Hindlimb muscle (tissue), 1 donor: ENCODE measurements at regions not wholly inside any gene's neighbourhood (a gene's known extent, or its start where the extent isn't known, plus 50 kb on each side); places are given as distances from the start of the nearest gene placed in this dataset.
"Not testable (repeated sequence)": the region's sequence is repeated elsewhere in the genome, so short reads cannot be mapped to it uniquely, and the experiment has no call there.

ENCODE experiments used
- DNase-seq: peaks from one replicate; pipeline ENCODE4 v3.0.0-alpha.2; 2013

DNA sequence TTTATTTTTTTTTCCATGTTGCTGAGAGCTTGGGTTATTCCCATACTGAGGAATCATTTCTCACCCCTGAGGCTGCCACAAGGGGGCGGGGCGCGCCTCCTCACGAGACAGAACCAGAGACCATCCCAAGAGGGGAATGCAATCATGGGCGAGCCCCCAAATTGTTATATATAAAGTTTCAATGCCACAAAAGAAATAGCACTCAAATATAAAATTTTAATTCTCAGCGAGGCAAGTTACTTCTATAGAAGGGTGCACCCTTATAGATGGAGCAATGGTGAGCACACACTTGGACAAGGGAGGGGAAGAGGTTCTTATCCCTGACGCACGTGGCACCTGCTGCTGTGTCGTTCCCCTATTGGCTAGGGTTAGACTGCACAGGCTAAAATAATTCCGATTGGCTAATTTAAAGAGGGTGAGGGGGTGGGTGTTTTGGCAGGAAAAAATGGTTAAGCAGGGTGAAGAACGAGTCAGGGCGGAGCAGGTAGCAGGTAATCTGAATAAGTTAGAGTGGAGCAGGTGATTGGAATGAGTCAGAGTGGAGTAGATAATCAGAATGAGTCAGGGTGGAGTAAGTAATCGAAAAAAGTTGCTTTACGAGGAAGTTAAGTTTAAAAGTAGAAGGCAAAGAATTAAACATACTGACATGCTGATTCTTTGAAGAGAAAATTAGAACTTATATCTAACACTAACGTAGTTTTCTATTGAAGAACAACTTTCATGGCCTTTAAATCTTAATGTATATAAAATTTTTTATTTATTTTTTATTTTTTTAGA lies 177.5 kb downstream of the MTCL1 start:
- no peak for DNase-seq

DNA sequence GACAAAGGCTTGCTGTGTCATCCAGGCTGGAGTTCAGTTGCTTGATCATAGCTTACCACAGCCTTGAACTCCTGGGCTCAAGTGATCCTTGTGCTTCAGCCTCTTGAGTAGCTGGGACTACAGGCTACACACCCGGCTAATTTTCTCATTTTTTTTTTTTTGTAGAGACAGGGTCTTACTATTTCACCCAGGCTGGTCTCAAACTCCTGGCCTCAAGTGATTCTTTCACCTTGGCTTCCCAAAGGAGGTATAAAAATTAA lies 178.0 kb downstream of the MTCL1 start:
- DNase-seq = no peak

DNA sequence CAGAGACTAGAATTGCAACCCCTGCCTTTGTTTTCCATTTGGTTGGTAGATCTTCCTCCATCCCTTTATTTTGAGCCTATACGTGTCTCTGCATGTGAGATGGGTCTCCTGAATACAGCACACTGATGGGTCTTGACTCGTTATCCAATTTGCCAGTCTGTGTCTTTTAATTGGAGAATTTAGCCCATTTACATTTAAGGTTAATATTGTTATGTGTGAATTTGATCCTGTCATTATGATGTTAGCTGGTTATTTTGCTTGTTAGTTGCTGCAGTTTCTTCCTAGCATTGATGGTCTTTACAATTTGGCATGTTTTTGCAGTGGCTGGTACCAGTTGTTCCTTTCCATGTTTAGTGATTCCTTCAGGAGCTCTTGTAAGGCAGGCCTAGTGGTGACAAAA lies 182.5 kb downstream of the MTCL1 start:
- DNase-seq = not testable (repeated sequence)

DNA sequence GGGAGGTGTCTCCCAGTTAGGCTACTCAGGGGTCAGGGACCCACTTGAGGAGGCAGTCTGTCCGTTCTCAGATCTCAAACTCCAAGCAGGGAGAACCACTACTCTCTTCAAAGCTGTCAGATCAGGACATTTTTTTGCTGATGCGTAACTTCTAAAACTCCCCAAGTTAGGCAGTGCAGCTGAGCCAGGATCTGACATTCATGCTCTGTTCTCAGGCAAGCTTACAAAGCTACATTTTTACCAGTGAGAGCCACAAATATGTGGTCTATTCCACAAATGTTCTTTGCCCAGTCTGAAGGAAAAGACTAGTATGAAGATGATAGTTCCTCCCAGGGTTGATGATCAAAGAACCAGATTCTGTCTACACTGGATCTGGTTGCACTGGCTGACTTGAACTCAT lies 184.1 kb downstream of the MTCL1 start:
- DNase-seq = no peak

DNA sequence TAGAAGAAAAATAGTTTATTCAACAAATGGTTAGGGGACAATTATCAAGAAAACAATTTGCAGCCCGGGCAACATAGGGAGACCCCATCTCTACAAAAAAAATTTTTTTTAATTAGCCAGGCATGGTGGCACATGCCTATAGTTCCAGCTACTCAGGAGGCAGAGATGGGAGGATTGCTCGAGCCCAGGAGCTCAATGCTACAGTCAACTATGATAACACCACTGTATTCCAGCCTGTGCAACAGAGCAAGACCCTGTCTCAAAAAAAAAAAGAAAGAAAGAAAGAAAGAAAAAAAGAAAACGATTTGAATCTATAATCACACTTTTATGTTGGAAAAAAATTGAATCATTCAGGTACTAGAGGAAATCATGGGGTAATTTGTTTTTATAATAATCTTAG lies 185.1 kb downstream of the MTCL1 start:
- DNase-seq = not testable (repeated sequence)

DNA sequence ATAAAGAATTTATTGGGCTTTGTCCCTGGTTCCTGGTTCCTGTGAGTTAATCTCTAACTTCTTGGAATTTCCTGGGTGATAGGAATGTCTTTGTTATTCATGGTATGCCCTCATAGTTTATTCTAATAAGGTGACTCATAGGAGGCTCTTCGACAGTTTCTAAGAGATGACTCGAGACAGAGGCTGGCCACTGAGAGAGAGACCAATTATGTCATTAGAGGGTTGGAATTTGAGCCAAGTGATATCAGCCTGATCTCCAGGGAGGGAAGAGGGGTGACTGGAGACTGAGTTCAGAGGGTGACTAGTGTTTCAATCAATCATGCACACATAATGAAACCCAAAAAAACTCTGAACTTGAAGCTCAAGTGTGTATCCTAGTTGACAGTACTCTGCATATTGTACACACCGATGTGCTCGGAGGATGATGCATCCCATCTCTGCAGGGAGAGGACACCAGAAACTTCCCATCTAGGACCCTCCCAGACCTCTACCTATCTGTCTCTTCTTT lies 185.7 kb downstream of the MTCL1 start:
- no peak for DNase-seq

DNA sequence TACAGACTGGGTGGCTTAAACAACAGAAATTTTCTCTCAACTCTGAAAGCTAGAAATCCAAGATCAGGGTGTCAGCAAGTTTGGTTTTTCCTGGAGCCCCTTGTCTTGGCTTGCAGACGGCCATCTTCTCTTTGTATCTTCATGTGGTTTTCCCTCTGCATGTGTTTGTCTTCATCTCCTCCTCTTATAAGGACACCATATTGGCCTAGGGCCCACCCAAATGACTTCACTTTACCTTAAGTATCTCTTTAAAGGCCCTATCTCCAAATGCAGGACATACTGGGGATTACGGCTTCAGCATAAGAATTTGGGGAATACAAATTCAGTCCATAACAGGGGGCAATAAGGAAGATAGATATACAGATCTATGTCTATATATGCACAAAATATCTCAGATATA lies 187.9 kb downstream of the MTCL1 start:
- no peak for DNase-seq

DNA sequence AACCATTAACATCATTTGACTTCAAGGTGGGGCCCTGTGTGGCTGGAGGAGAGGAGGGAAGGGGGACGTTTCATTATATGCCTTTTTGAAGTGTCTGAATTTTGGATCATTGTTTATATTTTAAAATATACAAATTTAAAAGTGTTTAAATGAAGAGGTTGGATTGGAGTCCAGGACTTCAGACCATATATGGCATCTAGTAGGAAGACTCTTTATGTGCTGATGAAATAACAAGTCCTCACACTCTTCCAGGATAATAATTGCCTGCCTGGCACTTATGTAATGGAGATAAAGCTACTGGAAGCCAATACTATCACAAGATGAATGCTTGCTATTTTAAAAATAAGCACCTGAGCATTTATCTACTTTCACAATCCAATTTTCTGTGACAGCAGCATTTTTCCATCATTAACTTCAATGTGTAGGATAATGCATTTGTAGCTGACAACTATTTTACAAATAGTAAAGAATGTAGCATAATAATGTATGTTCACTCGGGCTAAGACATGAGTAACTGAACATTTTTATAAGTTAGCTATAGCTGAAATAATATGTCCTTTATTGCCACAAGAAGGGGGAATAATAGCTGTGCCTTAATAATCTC lies 188.4 kb downstream of the MTCL1 start:
- no peak for DNase-seq

DNA sequence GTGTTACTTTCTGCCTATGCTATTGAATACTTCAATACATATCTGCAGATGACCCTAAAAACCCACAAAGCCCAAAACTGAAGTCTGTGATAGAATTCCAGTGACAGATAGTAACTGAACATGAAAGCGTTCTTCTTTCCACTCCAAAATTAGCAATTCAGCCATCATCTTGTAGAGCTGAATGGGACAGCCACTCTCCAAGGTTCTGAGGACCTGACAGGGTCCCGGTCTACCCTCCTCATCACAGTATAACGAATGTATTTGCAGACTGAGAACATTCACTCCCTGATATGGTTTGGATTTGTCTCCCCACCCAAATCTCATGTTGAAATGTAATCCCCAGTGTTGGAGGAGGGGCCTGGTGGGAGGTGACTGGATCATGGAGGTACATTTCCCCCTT lies 189.5 kb downstream of the MTCL1 start:
- no peak for DNase-seq

DNA sequence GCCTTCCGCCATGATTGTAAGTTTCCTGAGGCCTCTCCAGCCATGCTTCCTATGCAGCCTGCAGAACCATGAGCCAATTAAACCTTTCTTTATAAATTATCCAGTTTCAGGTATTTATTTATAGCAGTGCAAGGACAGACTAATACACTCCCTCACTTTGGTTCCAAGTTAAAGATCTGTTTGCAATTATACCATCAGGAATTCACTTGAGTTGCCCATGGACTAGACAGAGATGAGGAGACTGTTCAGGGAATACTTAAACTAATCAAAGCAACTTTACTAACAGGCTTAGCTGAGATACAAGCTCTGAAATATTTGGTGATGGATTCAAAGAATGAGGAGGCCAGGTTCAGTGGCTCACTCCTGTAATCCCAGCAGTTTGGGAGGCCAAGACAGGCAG lies 190.0 kb downstream of the MTCL1 start:
- DNase-seq = no peak

DNA sequence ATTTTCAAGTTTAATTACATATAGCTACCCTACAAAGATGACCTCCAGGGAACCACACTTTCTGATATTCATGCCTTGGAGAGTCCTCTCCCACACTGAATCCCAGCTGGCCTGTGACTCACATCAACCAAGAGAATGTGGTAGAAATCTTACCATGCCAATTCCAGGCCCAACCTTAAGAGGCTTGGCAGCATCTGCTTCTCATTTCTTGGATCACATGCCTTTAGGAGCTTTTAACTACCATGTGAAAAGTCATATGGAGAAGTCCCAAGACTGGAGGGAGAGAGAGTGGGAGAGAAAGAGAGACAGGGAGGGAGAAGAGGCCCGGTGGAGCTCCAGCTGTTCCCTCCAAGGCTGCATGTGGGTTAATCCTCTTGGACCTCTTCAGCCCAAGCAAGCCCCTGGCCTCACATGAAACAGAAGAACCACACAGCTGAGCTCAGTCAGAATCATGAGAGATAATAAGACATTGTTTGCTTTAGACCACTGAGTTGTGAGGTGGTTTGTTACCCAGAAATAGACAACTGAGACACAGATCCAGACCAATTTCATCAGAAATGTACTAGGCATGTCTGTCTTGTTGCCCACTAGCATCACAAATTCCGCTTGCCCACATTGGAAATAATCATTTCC lies 190.7 kb downstream of the MTCL1 start:
- DNase-seq = no peak

DNA sequence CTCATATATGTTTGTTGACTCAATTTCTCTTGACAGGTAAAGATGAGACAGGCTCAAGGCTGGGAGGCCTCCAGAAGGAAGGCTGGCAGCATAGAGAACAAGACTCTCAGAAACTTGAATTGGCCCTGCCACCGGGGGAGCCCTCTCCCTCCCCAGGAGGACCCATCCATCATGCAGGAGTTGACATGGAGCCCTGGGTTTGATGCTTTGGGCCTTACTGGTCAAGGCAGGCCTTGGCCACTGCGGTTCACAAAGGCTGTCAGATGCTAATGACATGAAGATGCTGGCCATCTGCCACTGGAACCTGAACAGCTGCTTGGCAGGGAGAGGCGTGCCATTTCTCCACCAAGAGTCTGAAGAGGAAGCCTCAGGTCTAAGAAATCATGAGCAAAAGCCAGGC lies 193.6 kb downstream of the MTCL1 start:
- DNase-seq = peak; percentile 24

DNA sequence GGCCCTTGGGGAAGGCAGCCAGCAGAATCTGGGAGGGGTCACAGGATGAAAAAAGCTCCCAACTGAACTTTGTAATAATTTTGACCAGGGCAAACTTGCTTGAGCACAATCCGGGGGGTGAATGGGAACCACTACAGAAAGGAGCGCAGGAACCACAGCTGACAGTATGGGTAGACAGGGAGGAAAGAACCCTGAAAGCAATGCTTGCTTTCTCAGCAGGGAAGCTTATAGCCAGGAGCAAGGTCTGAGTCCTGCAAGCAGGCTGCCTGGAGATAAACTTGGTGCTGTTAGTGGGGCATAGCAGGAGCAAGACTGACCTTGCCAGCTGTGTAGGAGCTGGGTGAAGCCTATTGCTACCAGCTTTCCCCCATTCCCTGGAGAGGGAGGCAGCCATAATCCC lies 195.2 kb downstream of the MTCL1 start:
- DNase-seq = no peak

DNA sequence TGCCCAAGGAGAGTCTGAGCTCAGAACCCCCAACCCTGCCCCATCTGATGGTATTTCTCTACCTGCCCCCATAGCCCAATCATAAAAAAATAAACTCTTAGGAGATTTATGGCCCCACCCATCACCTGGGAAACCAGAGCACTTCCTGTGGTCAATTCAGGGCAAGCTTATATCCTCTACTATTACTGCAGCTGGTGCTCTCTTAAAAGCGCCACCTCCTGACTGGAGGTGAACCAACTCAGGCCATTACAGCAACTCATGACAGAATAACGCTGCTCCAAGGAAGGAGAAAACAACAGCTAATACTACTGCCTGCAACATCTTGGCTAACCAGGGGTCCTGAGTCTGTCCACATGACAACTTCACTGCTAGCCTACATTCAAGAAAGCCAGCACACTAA lies 195.7 kb downstream of the MTCL1 start:
- no peak for DNase-seq

DNA sequence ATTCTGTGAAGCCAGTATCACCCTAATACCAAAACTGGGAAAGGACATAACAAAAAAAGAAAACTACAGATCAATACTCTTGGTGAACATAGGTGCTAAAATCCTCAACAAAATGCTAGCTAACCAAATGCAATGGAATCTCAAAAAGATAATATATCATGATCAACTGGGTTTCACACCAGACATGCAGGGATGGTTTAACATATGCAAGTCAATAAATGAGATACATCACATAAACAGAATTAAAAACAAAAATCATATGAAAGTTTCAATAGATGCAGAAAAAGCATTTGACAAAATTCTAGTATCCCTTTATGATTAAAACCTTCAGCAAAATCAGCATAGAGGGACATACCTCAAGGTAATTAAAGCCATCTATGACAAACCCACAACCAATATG lies 198.2 kb upstream of the NDUFV2 start:
- no peak for DNase-seq

DNA sequence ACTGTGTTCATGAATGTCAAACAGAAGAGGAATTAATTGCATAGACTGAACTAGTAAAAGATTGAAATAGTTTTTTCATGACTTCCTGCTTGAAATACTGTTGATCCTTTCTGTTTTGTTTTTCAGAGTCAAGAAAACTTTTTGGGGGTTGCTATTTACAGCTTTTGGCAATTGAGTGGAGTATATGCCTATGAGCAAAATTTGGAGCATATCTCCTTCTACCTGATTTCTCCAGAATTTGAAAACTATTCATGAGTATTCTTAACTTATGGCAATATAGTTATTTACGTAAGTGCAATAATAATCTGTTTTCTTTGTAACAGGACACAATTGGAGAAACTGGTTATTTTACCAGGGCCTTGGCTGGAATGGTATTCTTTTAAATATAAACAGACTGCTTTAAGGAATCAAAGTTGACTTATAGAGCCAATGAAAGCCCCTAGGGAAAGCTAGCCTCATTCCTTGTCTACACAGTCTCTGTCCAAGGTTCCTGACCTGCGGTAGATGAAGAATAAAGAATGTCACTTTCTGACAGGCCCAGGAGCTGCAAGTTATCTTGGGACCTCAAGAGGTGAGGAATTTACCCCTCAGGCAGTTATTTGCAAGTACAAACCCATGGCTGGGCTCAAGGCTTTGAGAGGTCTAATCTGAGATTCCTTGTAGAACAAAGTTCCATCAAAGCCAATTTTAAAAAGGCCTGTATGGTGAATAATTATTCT lies 193.5 kb upstream of the NDUFV2 start:
- no peak for DNase-seq

DNA sequence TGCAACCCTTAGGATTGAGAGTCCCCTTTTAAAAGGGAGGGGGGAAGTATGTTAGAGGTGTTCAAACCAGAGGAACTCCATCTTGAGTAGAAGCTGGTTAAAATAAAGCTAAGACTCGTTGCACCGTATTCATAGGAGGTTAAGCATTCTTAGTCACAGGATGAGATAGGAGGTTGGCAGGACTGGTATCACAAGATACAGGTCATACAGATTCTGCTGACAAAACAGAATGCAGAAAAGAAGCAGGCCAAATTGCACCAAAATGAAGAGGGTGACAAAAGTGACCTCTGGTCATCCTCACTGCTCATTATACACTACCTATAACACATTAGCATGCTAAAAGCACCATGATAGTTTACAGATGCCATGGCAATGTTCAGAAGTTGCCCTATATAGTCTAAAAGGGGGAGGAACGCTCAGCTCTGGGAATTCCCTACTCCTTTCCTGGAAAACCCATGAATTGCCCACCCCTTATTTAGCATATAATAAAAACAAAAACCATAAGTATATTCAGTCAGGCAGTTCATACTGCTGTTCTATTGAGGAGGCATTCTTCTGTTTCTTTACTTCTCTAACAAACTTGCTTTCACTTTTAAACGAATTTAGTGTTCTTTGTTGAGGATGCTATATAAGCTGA lies 192.2 kb upstream of the NDUFV2 start:
- no peak for DNase-seq

DNA sequence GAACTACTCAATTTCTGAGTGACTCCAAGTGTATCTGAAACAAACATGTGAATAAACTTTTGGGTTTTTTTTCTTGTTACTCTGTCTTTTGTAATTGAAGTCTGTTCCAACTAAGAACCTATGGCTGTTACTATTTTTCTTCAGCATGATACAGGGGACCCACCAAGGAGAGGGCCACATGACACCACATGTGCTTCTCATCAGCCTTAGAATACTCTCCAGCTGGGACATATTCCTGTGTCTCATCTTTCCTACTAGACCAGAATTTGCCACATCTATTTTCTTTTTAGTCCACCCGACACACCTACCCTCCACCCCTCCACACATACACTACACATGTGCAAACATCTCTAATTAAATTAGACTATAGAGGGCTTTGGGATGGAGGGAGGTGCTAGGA lies 191.7 kb upstream of the NDUFV2 start:
- no peak for DNase-seq

DNA sequence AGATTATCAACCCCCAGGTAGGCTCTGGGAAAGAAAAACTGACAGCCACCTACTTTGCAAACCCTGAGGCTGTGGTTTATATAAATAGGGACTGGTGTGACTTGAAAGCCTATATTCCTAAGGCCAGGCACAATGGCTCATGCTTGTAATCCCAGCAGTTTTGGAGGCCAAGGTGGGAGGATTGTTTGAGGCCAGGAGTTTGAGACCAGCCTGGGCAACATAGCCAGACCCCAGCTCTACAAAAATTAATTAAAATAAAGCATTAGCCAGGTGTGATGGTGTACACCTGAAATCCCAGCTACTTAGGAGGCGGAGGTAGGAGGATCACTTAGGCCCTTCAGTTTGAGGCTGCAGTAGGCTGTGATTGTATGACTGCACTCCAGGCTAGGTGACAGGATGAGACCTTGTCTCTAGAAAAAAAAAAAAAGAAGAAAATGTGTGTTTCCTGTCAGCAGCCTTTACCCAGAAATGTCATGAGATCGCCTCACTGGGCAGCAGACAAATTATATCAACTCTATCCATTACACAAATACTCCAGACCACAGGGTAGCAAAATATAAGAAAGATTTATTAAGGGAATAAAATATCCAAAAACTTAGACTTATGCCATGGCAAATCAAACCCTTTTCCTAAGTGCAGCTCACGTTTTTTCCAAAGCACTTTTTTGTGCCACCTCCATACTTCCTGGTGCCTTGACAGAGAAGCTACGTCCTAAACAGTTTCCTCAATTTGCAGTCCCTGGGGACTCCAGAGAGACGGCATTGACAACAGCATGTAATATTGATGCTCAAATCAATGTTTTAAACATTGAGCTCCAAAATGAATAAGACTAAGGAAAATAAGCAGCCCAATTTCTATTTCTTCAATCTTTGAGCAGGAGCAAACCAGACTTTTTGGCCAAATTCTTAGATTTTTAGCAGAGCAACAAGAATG lies 190.8 kb upstream of the NDUFV2 start:
- DNase-seq = no peak

DNA sequence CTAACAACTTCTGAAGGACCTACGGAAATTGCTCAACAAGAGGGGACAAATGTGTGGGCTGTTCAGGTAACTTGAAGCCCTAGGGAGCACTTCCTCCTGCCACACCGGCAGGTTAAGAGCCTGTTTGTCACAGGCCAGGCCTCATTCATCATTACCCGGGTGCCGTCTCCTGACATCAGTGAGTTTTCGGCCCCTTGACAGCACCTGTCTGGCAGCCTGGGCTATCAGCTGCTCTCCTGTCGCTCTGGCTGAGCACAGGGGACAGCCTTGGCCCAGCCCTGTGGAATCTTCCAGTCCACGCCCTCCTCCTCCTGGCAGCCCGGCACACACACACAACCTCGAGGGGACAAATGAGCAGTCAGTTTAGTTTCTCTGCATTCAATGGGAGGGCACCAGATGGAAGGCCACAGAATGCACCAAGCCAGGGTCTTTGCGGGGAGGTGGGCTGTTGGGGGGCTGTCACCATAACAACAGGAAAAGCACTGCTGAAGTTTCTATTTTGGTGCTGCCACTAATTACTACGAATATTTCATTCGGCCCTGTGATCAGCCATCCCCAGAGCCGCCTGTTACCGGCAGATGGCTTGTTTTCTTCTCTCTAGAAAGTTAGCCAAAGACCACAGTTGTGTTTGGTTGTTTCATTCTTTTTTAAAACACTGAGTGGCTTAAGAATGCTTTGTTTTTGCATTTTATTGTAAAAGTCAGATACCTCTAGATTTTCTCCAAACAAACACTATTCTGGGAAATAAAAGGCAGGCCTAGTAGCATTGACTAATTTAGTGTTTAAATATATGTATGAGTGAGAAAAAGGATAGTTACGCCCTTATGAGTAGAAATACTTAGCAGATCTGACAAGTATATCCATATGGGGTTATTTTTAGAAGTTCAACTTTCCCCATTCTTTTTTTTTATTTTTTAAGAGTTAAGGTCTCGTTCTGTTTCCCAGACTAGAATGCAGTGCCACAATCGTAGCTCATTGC lies 189.9 kb upstream of the NDUFV2 start:
- peak; percentile 49 for DNase-seq
